Lower leg skin (tissue), 4 donors: ENCODE measurements at regions not wholly inside any gene's neighbourhood (a gene's known extent, or its start where the extent isn't known, plus 50 kb on each side); places are given as distances from the start of the nearest gene placed in this dataset.

ENCODE experiments used
- DNase-seq, 2 donors: peaks; one replicate each; pipeline ENCODE4 v3.0.0-alpha.2; 2019; ENCODE audit warnings: low spot score in 2 of 2
- H3K4me3 ChIP-seq: fragments of 200-600 bp; sonication (generic); 2 replicates; pipeline ENCODE4 v1.5.1; 2017; ENCODE audit warnings: mild to moderate bottlenecking, low read depth; ENCODE audit not compliant: poor library complexity, severe bottlenecking
- POLR2A ChIP-seq, 2 donors: fragments of 450-650 bp; IDR thresholded peaks; one replicate each; pipeline ENCODE4 v1.6.1; 2016 to 2017; ENCODE audit warnings: antibody characterized with exemption in 2 of 2, mild to moderate bottlenecking in 1 of 2, moderate library complexity in 1 of 2
- WGBS, 2 donors: methylation state at CpG; one replicate each; pipeline ENCODE4 v1.1.5; 2018; 5-methylcytosine and 5-hydroxymethylcytosine counted together
- intact Hi-C: fragments of 100-400 bp; cut with DNase I; formaldehyde crosslinking; loops from one replicate; pipeline ENCODE4 v1.15.0; 2023; ENCODE audit warnings: low total_unique reads
- TF ChIP-seq, protein P1 (sequence below), 3 donors: fragments of 450-650 bp; IDR thresholded peaks; one replicate each; pipeline ENCODE4 v1.5.1; 2016; ENCODE audit warnings: antibody characterized with exemption in 3 of 3, mild to moderate bottlenecking in 3 of 3, moderate library complexity in 2 of 3

DNA sequence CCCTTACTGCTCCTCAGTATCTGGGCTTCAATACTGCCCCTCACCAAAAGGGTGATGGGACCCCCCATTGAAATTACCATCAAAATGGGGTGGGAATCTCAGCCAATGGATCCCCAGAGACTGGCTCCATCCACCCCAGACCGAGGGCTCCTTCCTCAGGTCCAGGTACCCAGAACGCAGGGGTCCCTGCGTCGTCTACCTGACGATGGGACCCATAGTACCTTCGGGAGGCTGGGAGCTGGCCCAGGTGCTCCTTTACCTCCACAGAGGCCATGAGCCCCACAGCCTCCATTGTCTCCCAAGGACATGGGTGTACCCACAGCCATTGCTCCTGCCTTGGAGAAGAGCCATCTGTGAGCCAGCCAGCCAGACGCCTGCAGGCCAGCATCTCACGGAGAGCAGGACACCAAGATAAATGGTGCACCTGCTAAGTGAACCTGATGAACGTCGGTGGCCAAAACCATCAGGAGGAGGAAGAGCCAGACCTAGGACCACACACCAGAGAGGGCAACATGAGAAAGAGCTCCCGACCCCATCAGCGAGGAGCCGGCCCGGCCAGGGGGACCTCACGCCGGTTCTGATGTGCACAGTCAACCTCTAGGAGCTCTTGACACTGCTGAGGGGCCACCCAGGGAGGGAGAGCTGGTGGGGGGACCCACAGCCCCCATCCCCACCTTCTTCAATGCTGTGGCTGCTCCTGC lies 156.8 kb upstream of the SOX1 start:
- WGBS, 2 donors = 87 to 94% methylated on average over 10 to 16 of the region's 16 CpGs
- TF ChIP-seq POLR2A (IDR thresholded peaks at IDR 0.05) = no peak
- TF ChIP-seq, protein P1, sequence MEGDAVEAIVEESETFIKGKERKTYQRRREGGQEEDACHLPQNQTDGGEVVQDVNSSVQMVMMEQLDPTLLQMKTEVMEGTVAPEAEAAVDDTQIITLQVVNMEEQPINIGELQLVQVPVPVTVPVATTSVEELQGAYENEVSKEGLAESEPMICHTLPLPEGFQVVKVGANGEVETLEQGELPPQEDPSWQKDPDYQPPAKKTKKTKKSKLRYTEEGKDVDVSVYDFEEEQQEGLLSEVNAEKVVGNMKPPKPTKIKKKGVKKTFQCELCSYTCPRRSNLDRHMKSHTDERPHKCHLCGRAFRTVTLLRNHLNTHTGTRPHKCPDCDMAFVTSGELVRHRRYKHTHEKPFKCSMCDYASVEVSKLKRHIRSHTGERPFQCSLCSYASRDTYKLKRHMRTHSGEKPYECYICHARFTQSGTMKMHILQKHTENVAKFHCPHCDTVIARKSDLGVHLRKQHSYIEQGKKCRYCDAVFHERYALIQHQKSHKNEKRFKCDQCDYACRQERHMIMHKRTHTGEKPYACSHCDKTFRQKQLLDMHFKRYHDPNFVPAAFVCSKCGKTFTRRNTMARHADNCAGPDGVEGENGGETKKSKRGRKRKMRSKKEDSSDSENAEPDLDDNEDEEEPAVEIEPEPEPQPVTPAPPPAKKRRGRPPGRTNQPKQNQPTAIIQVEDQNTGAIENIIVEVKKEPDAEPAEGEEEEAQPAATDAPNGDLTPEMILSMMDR (IDR thresholded peaks at IDR 0.05) = no peak
- DNase-seq = peak in 1 of 2 donors; percentile 74
- intact Hi-C loops = no loop called here
- H3K4me3 ChIP-seq = no peak overlapping the region

DNA sequence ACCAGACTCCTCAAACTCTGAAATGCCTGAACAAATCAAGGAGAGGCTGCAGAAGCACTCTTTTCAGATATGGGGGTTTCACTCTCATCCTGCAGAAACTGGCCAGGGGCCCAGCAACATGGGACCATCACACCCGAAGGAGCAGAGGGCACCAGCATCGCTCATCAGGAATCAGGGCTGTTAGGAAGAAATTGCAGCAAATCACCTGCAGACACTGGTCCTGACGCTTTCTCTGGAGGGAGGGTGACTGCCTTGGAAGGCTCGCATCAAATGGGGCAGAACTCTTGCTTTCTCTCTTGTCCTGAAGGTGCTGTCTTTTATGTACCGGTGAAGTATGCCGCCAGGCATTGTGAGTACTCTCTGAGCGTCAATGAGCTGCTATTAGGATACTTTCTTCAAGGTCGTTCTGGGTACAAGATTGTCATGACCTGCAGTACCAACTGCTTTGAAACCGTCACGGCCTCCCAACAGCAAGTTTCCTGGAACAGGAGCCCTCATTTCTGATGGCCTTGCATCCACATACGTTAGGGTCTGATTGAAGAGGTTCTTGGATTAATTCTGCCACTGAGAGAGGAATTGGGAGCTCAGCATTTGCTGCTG lies 155.7 kb upstream of the SOX1 start:
- intact Hi-C loops = no loop called here

DNA sequence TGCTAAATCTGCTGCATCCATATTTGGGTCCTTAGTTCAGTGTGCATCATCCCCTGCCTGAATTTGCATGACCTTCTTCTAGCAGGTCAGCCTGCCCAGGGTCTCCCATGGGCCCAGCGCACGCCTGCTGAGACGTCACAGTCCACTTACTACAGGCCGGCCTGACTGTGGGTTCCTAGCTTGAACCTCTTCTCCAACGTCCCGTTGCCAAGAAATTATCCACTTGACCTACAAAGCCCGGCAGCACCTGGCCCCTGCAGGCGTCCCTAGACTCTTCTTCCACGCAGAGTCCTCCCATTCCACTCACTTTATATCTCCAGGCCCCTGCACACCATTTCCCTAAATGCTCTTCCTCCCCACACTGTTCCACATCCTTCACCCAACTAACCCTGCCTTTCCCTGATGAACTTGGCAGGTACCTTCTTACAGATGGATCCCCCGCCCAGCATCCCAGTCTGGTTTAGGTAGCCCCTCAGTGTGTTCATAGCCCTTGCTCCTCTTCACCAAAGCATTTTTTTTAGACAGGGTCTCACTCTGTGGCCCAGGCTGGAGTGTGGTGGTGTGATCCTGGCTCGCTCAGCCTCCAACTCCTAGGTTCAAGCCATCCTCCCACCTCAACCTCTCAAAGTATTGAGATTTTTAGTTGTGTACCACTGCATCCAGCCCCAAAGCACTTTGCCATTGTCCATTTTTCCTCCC lies 155.0 kb upstream of the SOX1 start:
- TF ChIP-seq, protein P1 (IDR thresholded peaks at IDR 0.05) = no peak
- no peak for TF ChIP-seq POLR2A (IDR thresholded peaks at IDR 0.05)

More for the DNA sequence above, 155.7 kb upstream of the SOX1 start:
- H3K4me3 ChIP-seq = no peak overlapping the region
- peak in 1 of 2 donors; percentile 45 for DNase-seq
- 87% methylated on average over 11 of the region's 11 CpGs for WGBS, 2 donors
- no peak for TF ChIP-seq POLR2A (IDR thresholded peaks at IDR 0.05)
- TF ChIP-seq, protein P1 (IDR thresholded peaks at IDR 0.05) = no peak

DNA sequence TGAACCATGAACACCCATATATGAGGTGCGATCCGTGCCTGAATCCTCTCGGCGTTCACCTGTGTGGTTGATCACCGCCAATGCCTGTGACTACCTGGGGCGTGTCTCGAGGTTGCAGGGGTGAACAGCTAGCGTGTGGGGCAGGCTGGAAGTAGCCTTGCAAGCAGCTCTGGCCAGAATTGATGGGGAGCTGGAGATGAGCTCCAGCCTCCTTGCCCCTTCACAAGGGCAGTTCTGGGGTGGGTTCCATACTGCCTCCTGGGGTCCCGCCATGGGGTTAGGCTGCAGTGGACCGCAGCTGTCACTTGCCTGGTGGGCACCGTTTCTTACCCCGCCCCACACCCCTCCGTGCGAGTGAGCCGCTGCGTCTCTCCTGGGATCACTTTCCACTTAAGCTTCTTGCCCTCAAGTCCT lies 154.5 kb upstream of the SOX1 start:
- intact Hi-C loops = no loop called here
- WGBS, 2 donors = 94 to 96% methylated on average over 15 to 16 of the region's 16 CpGs
- peak in 1 of 2 donors; percentile 73 for DNase-seq
- no peak for TF ChIP-seq POLR2A (IDR thresholded peaks at IDR 0.05)
- TF ChIP-seq, protein P1 (IDR thresholded peaks at IDR 0.05) = no peak
- no peak overlapping the region for H3K4me3 ChIP-seq

More for the DNA sequence above, 155.0 kb upstream of the SOX1 start:
- no peak overlapping the region for H3K4me3 ChIP-seq
- DNase-seq = peak in 1 of 2 donors; percentile 52
- 90 to 91% methylated on average over 11 of the region's 11 CpGs for WGBS, 2 donors
- intact Hi-C loops = no loop called here

DNA sequence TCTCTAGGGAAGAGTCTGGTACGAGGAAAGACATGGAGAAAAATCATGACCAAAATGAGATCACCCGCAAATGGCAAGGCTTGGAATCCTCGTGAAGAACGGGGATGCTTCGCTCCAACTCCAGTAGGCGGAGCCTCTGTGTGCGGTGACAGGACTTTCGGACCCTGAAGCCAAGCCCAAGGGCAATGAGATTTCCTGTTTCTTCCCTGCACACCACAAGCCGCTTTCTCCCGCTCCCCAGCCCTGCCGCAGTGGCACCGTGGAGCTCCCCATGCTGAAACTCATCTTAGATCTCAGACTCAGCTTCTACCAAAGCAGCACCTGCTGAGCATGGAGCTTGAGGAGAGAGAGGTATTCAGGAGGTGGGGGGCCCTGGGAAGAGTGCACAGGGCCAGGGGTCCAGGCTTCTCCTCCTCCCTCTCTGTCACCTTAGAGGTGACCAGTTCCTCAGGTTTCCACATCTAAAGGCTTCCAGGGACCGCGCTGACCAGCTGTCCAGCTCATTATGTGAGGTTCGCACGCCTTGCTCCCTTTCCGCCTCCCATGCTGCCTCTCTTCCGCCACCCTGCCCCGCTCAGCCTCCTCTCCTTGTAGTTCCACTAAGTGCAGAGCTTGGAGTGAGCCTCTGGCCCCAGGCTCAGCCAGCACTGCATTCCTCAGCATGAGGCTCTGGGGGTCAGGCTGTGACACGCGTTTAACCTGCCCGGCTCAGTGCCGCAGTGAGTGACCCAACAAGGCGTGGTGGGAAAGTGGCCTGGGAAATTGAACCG lies 153.8 kb upstream of the SOX1 start:
- peak in 1 of 2 donors; percentile 77 for DNase-seq
- intact Hi-C loops = no loop called here
- 54 to 58% methylated on average over 25 of the region's 25 CpGs for WGBS, 2 donors

More for the DNA sequence above, 153.8 kb upstream of the SOX1 start:
- no peak overlapping the region for H3K4me3 ChIP-seq
- TF ChIP-seq, protein P1 (IDR thresholded peaks at IDR 0.05) = no peak
- no peak for TF ChIP-seq POLR2A (IDR thresholded peaks at IDR 0.05)
